Thyroid gland (tissue), 4 donors: ENCODE measurements at regions not wholly inside any gene's neighbourhood (a gene's known extent, or its start where the extent isn't known, plus 50 kb on each side); places are given as distances from the start of the nearest gene placed in this dataset.

ENCODE experiments used
- CTCF ChIP-seq, 6 experiments: fragments of 200-600 bp in 3 of 6; fragments of 450-650 bp in 3 of 6; sonication (generic) in 3 of 6; IDR thresholded peaks; one replicate each; pipeline ENCODE4 v1.5.1; 2016 to 2019; ENCODE audit warnings: antibody characterized with exemption in 6 of 6, mild to moderate bottlenecking in 2 of 6, inconsistent platforms in 1 of 6, moderate library complexity in 1 of 6
- POLR2A ChIP-seq, 2 donors: fragments of 450-650 bp; IDR thresholded peaks; one replicate each; pipeline ENCODE4 v1.6.1; 2017; ENCODE audit warnings: antibody characterized with exemption in 2 of 2, mild to moderate bottlenecking in 2 of 2, moderate library complexity in 1 of 2

- TF ChIP-seq CTCF (IDR thresholded peaks at IDR 0.05): no peak
- TF ChIP-seq POLR2A (IDR thresholded peaks at IDR 0.05): no peak
These were observed 135.7 kb upstream of the IQSEC1 start for GRCh38 chr3:13208706-13209633.
